ENCODE measurements at regions not wholly inside any gene's neighbourhood (a gene's known extent, or its start where the extent isn't known, plus 50 kb on each side); places are given as distances from the start of the nearest gene placed in this dataset.

DNA sequence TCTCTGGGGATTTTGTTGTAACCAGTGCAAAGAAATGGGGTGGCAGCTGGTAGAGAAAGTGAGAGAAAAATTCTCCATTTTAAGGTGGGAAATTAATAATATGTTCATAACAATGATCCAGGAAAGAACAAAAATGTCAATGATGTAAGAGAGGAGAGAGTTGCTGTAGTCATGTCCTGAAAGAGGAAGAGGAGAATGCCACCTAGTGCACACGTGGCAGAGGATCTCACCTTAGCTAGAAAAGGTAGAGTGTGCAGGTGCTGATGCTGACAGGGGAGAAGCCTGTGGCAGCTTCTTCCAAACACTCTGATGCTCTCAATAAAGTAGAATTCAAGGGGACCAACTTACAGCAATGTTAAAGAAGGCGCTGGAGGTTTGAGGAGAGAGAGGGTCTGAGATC is 282.9 kb upstream of the PKDCC start:
- no peak for DNase-seq
- no peak overlapping the region for H3K4me3 Mint-ChIP-seq
- H3K36me3 Mint-ChIP-seq (ENCODE audit: low read depth) = no peaks in the 10 kb centered on the region
- H3K9me3 Mint-ChIP-seq = no peaks in the 10 kb centered on the region
- peaks cover 3% of the 10 kb centered on the region for H3K27me3 Mint-ChIP-seq
- H3K27ac Mint-ChIP-seq = no peak overlapping the region
- ChIA-PET CTCF (no interaction called here), POLR2A (no interaction called here)
- no peaks in the 10 kb centered on the region for H3K4me1 Mint-ChIP-seq

GRCh38 chr2:41768310-41768709 is 279.5 kb upstream of the PKDCC start:
- ChIA-PET CTCF (no interaction called here), POLR2A (no interaction called here)
- H3K9me3 Mint-ChIP-seq = no peaks in the 10 kb centered on the region
- no peaks in the 10 kb centered on the region for H3K36me3 Mint-ChIP-seq (ENCODE audit: low read depth)
- no peaks in the 10 kb centered on the region for H3K4me1 Mint-ChIP-seq
- H3K4me3 Mint-ChIP-seq = no peak overlapping the region
- H3K27ac Mint-ChIP-seq = no peak overlapping the region
- no peak for DNase-seq
- peaks cover 6% of the 10 kb centered on the region for H3K27me3 Mint-ChIP-seq

DNA sequence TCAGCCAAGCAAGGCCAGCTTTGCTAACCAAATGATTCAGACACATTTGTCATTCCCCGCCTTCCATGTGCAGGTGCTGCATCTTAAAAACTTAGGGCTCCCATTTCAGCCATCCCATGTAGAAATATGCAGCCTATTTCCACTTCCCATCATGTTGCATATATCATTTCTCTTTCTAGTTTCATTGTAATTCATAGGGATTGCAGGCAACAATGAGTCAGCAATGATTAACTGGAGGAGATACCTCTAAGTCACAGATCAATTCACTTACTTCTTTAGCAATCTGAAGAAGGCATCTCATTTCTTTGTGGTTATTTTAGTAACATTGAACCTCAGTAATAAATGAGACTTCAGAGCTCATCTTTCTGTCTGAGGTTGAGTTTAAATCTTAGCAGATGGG is 276.1 kb upstream of the PKDCC start:
- CTCF ChIA-PET = no interaction called here
- DNase-seq = no peak

DNA sequence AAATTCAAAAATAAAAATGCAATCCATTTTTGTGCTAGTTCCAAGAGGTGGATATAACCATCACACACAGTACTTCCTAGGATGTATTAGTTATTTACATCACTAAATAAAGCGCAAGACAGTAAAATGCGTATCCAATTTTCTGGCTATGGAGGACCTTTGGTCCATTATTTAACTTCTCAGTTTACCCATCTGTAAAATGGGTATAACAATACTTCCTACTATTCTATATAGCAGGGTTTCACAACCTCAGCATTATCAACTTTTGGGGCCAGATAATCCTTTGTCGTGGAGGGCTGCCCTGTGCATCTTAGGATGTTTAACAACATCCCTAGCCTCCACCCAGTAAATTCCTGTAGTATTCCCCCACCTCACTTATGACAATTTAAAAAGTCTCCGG is 275.1 kb upstream of the PKDCC start:
- H3K4me1 Mint-ChIP-seq = no peaks in the 10 kb centered on the region
- no peak for DNase-seq
- no peaks in the 10 kb centered on the region for H3K9me3 Mint-ChIP-seq
- ChIA-PET POLR2A (no interaction called here), CTCF (no interaction called here)
- H3K27ac Mint-ChIP-seq = no peak overlapping the region
- H3K4me3 Mint-ChIP-seq = no peak overlapping the region
- H3K27me3 Mint-ChIP-seq = peaks cover 6% of the 10 kb centered on the region
- H3K36me3 Mint-ChIP-seq (ENCODE audit: low read depth) = no peaks in the 10 kb centered on the region

More for the DNA sequence above, 276.1 kb upstream of the PKDCC start:
- Mint-ChIP-seq H3K4me3 (no peak overlapping the region), H3K36me3 (ENCODE audit: low read depth) (no peaks in the 10 kb centered on the region), H3K4me1 (no peaks in the 10 kb centered on the region), H3K9me3 (no peaks in the 10 kb centered on the region), H3K27me3 (peaks cover 6% of the 10 kb centered on the region), H3K27ac (no peak overlapping the region)
- POLR2A ChIA-PET = no interaction called here

DNA sequence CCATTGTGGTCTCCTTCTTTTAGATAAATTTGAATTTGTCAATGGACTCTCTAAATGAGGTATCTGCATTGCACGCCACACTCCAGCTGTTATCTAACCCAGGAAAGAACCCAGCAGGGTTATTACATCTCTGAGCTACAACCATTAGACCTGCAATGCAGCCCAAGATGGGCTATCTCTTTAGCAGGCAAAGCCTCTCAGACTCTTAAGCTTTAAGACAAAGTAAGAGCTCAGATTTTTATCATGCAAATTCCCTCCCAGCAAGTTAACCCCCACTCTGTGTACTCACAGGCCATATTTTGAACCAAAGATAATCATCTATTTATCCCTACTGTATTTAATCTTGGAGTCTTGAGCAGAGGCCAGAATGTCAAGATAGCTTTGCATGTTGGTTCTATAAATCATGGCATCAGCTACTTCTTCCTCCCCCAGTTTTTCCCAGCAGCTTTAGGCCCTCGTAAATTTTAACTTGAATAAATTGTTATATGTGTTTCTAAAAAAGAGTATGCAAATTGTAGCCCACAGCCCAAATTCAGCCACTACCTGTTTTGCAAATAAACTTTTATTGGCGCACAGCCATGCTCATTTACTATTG is 273.7 kb upstream of the PKDCC start:
- Mint-ChIP-seq H3K27ac (no peak overlapping the region), H3K9me3 (no peaks in the 10 kb centered on the region), H3K4me1 (no peaks in the 10 kb centered on the region), H3K36me3 (ENCODE audit: low read depth) (no peaks in the 10 kb centered on the region), H3K27me3 (peaks cover 6% of the 10 kb centered on the region), H3K4me3 (no peak overlapping the region)
- CTCF ChIA-PET = no interaction called here
- no peak for DNase-seq
- POLR2A ChIA-PET = no interaction called here

DNA sequence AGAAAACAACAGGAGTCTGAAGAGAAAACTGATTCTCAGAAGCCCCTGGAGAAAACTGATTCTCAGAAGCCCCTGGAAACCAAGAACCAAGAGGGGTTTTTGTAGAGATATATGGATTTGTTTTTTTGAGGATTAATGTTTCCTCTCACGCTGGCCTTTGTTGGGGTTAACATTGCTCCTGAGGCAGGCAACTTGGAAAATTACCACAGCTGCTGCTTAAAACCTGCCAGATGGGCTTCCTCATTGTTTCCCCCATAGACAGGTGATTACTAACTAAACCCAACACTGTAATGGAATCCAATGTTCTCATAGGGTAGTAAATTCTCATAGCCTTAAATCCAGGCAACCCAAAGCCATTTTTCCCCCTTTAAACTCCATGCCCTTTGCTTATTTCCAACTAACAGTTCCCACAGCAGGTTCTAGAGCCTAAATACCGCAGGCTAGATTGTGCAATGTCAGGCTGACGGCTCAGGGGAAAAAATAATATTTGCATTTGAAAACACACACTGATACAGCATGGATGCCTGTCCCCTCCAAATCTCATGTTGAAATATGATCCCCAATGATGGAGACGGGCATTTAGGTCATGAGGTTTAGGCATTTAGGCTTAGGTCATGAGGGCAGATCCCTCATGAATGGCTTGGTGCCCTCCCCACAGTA is 272.3 kb upstream of the PKDCC start:
- H3K4me3 Mint-ChIP-seq = no peak overlapping the region
- CTCF ChIA-PET = no interaction called here
- H3K36me3 Mint-ChIP-seq (ENCODE audit: low read depth) = no peaks in the 10 kb centered on the region

DNA sequence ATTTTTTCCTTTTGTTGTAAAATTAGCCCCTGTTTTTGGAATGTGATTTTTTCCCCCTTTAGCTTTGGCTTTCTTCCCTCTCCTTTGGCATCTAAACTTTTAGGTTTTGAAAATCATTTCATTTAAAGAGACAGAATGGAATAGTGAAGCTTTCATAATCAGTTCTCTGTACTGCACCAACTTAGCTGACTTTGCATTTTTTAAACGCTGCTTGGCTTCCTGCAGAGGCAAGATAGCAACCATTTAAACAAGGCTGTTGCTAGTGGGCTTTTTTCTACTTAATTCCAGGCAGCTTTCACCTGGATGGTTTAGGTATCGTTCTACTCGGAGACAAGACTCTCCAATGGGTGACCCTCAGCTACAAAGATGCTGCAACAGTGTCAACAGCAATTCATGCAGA is 267.9 kb upstream of the PKDCC start:
- Mint-ChIP-seq H3K27ac (no peak overlapping the region), H3K27me3 (no peaks in the 10 kb centered on the region), H3K4me1 (no peaks in the 10 kb centered on the region), H3K36me3 (ENCODE audit: low read depth) (no peaks in the 10 kb centered on the region), H3K4me3 (no peak overlapping the region), H3K9me3 (no peaks in the 10 kb centered on the region)
- no peak for DNase-seq
- ChIA-PET CTCF (no interaction called here), POLR2A (no interaction called here)

More for the DNA sequence above, 272.3 kb upstream of the PKDCC start:
- H3K27ac Mint-ChIP-seq = no peak overlapping the region
- no peaks in the 10 kb centered on the region for H3K4me1 Mint-ChIP-seq
- POLR2A ChIA-PET = no interaction called here
- no peaks in the 10 kb centered on the region for H3K9me3 Mint-ChIP-seq
- no peak for DNase-seq
- H3K27me3 Mint-ChIP-seq = peaks cover 1% of the 10 kb centered on the region

DNA sequence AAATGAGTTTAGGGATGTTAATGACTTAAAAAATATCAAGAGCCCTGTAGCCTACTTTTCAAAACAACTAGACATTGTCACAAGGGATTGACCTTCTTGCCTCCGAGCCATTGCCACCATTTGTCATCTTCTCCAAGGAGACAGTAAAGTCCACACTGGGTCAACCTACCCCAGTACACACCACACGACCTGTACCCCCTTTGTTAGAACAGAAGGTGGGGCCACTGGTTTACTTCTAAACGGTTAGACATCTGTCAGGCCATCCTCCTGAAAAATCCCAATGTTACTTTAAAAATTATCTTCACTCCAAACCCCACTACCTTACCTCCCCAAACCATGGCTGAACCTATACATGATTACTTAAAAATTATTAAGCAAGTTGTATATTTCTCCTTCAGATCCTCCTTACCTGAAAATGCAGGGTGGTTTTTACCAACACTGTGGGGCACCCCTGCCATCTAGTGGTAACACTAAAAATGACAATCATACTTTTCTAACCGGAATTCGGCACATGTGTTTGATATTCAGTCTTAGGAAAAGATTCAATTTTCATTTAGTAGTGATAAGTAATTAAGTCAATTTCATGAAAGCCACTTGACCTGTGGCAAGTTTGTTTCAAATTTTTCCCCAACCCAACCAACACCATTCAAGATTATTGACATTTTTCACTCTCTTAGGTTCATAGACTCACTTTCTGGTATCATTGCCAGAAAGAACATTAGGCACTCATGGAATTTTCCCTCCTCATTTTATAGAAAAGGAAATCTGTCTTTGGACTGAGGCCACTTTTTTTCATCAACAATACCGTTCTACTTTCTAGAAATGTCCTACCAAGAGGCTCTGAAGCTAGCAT is 265.3 kb upstream of the PKDCC start:
- ChIA-PET CTCF (interaction anchor here (0.6 to 0.9 kb wide), 2 partner anchors 13 to 783 kb away, joined by 3 read pairs; no protein-coding TSS in a partner anchor), POLR2A (no interaction called here)
- Mint-ChIP-seq H3K4me3 (no peak overlapping the region), H3K36me3 (ENCODE audit: low read depth) (no peaks in the 10 kb centered on the region), H3K4me1 (no peaks in the 10 kb centered on the region), H3K27ac (no peak overlapping the region), H3K27me3 (no peaks in the 10 kb centered on the region), H3K9me3 (no peaks in the 10 kb centered on the region)
- peak; percentile 30 for DNase-seq

GRCh38 chr2:41784496-41784895 is 263.3 kb upstream of the PKDCC start:
- no peak for DNase-seq
- ChIA-PET CTCF (no interaction called here), POLR2A (no interaction called here)
- H3K4me3 Mint-ChIP-seq = no peak overlapping the region
- H3K4me1 Mint-ChIP-seq = no peaks in the 10 kb centered on the region
- no peaks in the 10 kb centered on the region for H3K27me3 Mint-ChIP-seq
- no peak overlapping the region for H3K27ac Mint-ChIP-seq
- no peaks in the 10 kb centered on the region for H3K36me3 Mint-ChIP-seq (ENCODE audit: low read depth)
- H3K9me3 Mint-ChIP-seq = no peaks in the 10 kb centered on the region

GRCh38 chr2:41785251-41786022 is 262.4 kb upstream of the PKDCC start:
- Mint-ChIP-seq H3K36me3 (ENCODE audit: low read depth) (no peaks in the 10 kb centered on the region), H3K27ac (no peak overlapping the region), H3K27me3 (no peaks in the 10 kb centered on the region), H3K9me3 (no peaks in the 10 kb centered on the region), H3K4me3 (no peak overlapping the region), H3K4me1 (no peaks in the 10 kb centered on the region)
- POLR2A ChIA-PET = no interaction called here
- CTCF ChIA-PET = no interaction called here
- DNase-seq = no peak

- CTCF ChIA-PET = no interaction called here
- Mint-ChIP-seq H3K27me3 (no peaks in the 10 kb centered on the region), H3K4me1 (no peaks in the 10 kb centered on the region), H3K36me3 (ENCODE audit: low read depth) (no peaks in the 10 kb centered on the region), H3K27ac (no peak overlapping the region), H3K4me3 (no peak overlapping the region), H3K9me3 (no peaks in the 10 kb centered on the region)
- peak; percentile 20 for DNase-seq
- POLR2A ChIA-PET = no interaction called here
Measured at GRCh38 chr2:41791523-41791922, 256.3 kb upstream of the PKDCC start.

GRCh38 chr2:41803361-41803760 is 244.5 kb upstream of the PKDCC start:
- CTCF ChIA-PET = no interaction called here

GRCh38 chr2:41806286-41806685 is 241.5 kb upstream of the PKDCC start:
- no peaks in the 10 kb centered on the region for H3K36me3 Mint-ChIP-seq (ENCODE audit: low read depth)
- H3K4me1 Mint-ChIP-seq = no peaks in the 10 kb centered on the region
- H3K27ac Mint-ChIP-seq = no peak overlapping the region
- H3K4me3 Mint-ChIP-seq = no peak overlapping the region
- ChIA-PET POLR2A (no interaction called here), CTCF (no interaction called here)
- H3K27me3 Mint-ChIP-seq = peaks cover 11% of the 10 kb centered on the region
- H3K9me3 Mint-ChIP-seq = peaks cover 3% of the 10 kb centered on the region
- DNase-seq = no peak

More at GRCh38 chr2:41803361-41803760, 244.5 kb upstream of the PKDCC start:
- H3K9me3 Mint-ChIP-seq = peaks cover 7% of the 10 kb centered on the region
- no peak overlapping the region for H3K27ac Mint-ChIP-seq
- H3K4me3 Mint-ChIP-seq = no peak overlapping the region
- DNase-seq = no peak
- H3K4me1 Mint-ChIP-seq = no peaks in the 10 kb centered on the region
- H3K27me3 Mint-ChIP-seq = peaks cover 17% of the 10 kb centered on the region
- POLR2A ChIA-PET = no interaction called here
- H3K36me3 Mint-ChIP-seq (ENCODE audit: low read depth) = no peaks in the 10 kb centered on the region

Data from activated CD4-positive, alpha-beta memory T cell treated with anti-CD3 and anti-CD28 coated beads, Interleukin-2, amount 10 ng/mL, durations not matched to agents 7 days and 5 days (primary cell).